ENCODE measurements at regions not wholly inside any gene's neighbourhood (a gene's known extent, or its start where the extent isn't known, plus 50 kb on each side); places are given as distances from the start of the nearest gene placed in this dataset.

DNA sequence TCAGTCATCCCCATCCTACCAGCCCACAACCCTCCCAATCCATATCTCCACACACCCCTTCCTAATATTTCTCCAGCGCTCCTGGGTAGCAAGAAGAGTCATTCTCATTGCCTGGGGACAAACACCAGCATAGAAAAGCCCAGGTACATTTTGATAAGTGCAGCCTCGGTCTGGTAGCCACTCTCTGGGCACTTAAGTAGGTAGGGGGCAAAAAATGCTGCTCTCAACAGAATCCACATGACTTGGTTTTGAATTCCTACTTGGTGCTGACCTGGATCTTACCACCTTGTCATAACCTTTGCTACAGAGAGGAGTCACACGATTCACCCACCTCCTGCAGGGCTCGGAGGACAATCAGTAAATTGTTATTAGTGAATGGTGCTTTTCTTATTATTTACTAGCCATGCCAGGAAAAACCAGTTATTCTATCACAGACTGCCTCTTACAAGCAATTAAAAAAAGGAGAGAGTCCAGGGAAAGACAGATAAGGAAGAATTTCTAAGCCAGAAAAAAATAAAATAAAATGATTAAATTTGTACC, 249.1 kb downstream of the LY86 start:
- TF ChIP-seq GLIS3 (CRISPR knock-in tag; IDR thresholded peaks at IDR 0.05): no peak
- TF ChIP-seq, protein P1, sequence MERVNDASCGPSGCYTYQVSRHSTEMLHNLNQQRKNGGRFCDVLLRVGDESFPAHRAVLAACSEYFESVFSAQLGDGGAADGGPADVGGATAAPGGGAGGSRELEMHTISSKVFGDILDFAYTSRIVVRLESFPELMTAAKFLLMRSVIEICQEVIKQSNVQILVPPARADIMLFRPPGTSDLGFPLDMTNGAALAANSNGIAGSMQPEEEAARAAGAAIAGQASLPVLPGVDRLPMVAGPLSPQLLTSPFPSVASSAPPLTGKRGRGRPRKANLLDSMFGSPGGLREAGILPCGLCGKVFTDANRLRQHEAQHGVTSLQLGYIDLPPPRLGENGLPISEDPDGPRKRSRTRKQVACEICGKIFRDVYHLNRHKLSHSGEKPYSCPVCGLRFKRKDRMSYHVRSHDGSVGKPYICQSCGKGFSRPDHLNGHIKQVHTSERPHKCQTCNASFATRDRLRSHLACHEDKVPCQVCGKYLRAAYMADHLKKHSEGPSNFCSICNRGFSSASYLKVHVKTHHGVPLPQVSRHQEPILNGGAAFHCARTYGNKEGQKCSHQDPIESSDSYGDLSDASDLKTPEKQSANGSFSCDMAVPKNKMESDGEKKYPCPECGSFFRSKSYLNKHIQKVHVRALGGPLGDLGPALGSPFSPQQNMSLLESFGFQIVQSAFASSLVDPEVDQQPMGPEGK (CRISPR knock-in tag; IDR thresholded peaks at IDR 0.05; ENCODE audit: borderline replicate concordance): no peak
- no peak for TF ChIP-seq ARNTL (CRISPR knock-in tag; IDR thresholded peaks at IDR 0.05; ENCODE audit: borderline replicate concordance, low read depth)
- no peak for TF ChIP-seq ZC3H10 (CRISPR knock-in tag; IDR thresholded peaks at IDR 0.05)
- TF ChIP-seq, protein P2, sequence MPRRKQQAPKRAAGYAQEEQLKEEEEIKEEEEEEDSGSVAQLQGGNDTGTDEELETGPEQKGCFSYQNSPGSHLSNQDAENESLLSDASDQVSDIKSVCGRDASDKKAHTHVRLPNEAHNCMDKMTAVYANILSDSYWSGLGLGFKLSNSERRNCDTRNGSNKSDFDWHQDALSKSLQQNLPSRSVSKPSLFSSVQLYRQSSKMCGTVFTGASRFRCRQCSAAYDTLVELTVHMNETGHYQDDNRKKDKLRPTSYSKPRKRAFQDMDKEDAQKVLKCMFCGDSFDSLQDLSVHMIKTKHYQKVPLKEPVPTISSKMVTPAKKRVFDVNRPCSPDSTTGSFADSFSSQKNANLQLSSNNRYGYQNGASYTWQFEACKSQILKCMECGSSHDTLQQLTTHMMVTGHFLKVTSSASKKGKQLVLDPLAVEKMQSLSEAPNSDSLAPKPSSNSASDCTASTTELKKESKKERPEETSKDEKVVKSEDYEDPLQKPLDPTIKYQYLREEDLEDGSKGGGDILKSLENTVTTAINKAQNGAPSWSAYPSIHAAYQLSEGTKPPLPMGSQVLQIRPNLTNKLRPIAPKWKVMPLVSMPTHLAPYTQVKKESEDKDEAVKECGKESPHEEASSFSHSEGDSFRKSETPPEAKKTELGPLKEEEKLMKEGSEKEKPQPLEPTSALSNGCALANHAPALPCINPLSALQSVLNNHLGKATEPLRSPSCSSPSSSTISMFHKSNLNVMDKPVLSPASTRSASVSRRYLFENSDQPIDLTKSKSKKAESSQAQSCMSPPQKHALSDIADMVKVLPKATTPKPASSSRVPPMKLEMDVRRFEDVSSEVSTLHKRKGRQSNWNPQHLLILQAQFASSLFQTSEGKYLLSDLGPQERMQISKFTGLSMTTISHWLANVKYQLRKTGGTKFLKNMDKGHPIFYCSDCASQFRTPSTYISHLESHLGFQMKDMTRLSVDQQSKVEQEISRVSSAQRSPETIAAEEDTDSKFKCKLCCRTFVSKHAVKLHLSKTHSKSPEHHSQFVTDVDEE (CRISPR knock-in tag; IDR thresholded peaks at IDR 0.05): no peak
- no peak for TF ChIP-seq SNAI2 (CRISPR knock-in tag; IDR thresholded peaks at IDR 0.05)
- TF ChIP-seq PPARA (CRISPR knock-in tag; IDR thresholded peaks at IDR 0.05; ENCODE audit: borderline replicate concordance): no peak
- TF ChIP-seq RARB (CRISPR knock-in tag; IDR thresholded peaks at IDR 0.05): no peak
- no peak for TF ChIP-seq ZNF70 (CRISPR knock-in tag; IDR thresholded peaks at IDR 0.05)
- no peak for TF ChIP-seq ISL1 (CRISPR knock-in tag; IDR thresholded peaks at IDR 0.05)
- no peak for TF ChIP-seq ESRRG (CRISPR knock-in tag; IDR thresholded peaks at IDR 0.05)
- no peak for TF ChIP-seq ZNF8 (CRISPR knock-in tag; IDR thresholded peaks at IDR 0.05)
- TF ChIP-seq ZFP3 (CRISPR knock-in tag; IDR thresholded peaks at IDR 0.05): no peak
- TF ChIP-seq, protein P3, sequence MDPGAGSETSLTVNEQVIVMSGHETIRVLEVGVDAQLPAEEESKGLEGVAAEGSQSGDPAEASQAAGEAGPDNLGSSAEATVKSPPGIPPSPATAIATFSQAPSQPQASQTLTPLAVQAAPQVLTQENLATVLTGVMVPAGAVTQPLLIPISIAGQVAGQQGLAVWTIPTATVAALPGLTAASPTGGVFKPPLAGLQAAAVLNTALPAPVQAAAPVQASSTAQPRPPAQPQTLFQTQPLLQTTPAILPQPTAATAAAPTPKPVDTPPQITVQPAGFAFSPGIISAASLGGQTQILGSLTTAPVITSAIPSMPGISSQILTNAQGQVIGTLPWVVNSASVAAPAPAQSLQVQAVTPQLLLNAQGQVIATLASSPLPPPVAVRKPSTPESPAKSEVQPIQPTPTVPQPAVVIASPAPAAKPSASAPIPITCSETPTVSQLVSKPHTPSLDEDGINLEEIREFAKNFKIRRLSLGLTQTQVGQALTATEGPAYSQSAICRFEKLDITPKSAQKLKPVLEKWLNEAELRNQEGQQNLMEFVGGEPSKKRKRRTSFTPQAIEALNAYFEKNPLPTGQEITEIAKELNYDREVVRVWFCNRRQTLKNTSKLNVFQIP (CRISPR knock-in tag; IDR thresholded peaks at IDR 0.05; ENCODE audit: borderline replicate concordance, low read depth): no peak
- ATAC-seq: no peak

DNA sequence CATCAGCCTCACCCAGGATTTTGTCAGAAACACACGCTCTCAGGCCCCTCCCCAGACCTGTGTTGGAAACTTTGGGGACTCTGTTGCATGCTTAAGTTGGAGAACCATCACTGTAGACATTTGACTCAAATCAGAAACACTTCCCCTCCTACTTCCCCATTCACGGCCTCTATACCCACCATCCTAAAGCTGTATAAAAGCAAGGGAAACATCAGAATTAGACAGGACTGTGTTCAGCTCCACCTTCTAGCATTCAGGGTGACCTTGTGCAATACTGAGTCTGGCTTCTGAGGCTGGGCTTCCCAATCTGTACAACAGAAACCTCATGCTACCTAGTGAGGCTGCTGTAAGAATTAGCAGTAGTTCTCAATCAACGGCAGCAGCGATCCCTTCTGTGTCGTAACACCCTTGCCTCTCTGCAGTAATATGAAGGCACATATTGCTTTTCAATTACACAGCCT, 252.3 kb downstream of the LY86 start:
- TF ChIP-seq RARB (CRISPR knock-in tag; IDR thresholded peaks at IDR 0.05) (no peak), OSR1 (CRISPR knock-in tag; IDR thresholded peaks at IDR 0.05) (no peak), CSRNP3 (CRISPR knock-in tag; IDR thresholded peaks at IDR 0.05) (no peak), ZNF70 (CRISPR knock-in tag; IDR thresholded peaks at IDR 0.05) (no peak), ESRRG (CRISPR knock-in tag; IDR thresholded peaks at IDR 0.05) (no peak), ZFP30 (CRISPR knock-in tag; IDR thresholded peaks at IDR 0.05) (no peak), ISL1 (CRISPR knock-in tag; IDR thresholded peaks at IDR 0.05) (no peak)
- TF ChIP-seq, protein P2 (CRISPR knock-in tag; IDR thresholded peaks at IDR 0.05): no peak
- no peak for ATAC-seq

DNA sequence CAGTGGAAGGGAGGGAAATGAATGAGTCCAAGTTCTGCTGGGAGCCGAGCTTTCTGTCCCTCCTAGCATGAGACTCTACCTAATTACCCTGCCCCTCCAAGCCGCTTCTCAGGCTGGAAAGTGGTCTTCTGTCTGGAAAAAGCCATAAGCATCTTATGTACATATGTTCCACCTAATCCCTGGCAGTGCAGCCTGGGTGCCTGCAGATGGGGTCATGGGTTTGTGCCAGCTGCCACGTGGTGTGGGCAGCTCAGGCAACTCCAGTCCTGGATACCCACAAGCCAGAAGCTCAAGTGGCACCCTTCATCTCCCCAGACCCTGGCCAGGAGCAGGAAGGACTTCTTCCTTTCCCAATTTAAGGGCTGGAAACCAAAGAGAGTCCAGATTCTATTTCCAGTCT, 253.1 kb downstream of the LY86 start:
- no peak for ATAC-seq
- TF ChIP-seq GLIS3 (CRISPR knock-in tag; IDR thresholded peaks at IDR 0.05) (no peak), CSRNP3 (CRISPR knock-in tag; IDR thresholded peaks at IDR 0.05) (no peak), OSR1 (CRISPR knock-in tag; IDR thresholded peaks at IDR 0.05) (no peak)

Measured in SK-N-SH treated with all-trans-retinoic acid at 6 μM for 48 hours (cell line).